Hepatocyte (in vitro differentiated cells): ENCODE measurements at regions not wholly inside any gene's neighbourhood (a gene's known extent, or its start where the extent isn't known, plus 50 kb on each side); places are given as distances from the start of the nearest gene placed in this dataset.
A peak's percentile ranks its signal among the peaks of the same experiment; 100 is the strongest.

Source experiments
- DNase-seq: peaks from one replicate; pipeline ENCODE4 v3.0.0-alpha.2; 2016; ENCODE audit warnings: low spot score
- H2AFZ ChIP-seq: fragments of 200-600 bp; sonication (generic); 2 replicates; pipeline ENCODE4 v1.6.0; 2016; ENCODE audit warnings: antibody characterized with exemption, mild to moderate bottlenecking
- H3K27ac ChIP-seq: fragments of 200-600 bp; sonication (generic); 2 replicates; pipeline ENCODE4 v1.5.1; 2016; ENCODE audit warnings: mild to moderate bottlenecking
- H3K27me3 ChIP-seq: fragments of 200-600 bp; sonication (generic); 2 replicates; pipeline ENCODE4 v1.6.1; 2016
- H3K36me3 ChIP-seq: fragments of 200-600 bp; sonication (generic); replicated peaks from 2 replicates; pipeline ENCODE4 v1.5.1; 2016; ENCODE audit warnings: low read depth; ENCODE audit not compliant: insufficient read depth
- H3K4me1 ChIP-seq: fragments of 200-600 bp; sonication (generic); 2 replicates; pipeline ENCODE4 v1.5.1; 2016; ENCODE audit warnings: mild to moderate bottlenecking, moderate library complexity; ENCODE audit not compliant: insufficient read depth
- H3K4me2 ChIP-seq: fragments of 200-600 bp; sonication (generic); 2 replicates; pipeline ENCODE4 v1.6.0; 2016
- H3K4me3 ChIP-seq: fragments of 200-600 bp; sonication (generic); 2 replicates; pipeline ENCODE4 v1.5.1; 2016; ENCODE audit warnings: mild to moderate bottlenecking
- H3K79me2 ChIP-seq: fragments of 200-600 bp; sonication (generic); 2 replicates; pipeline ENCODE4 v1.6.0; 2017; ENCODE audit warnings: mild to moderate bottlenecking
- H3K9me2 ChIP-seq: fragments of 200-600 bp; sonication (generic); replicated peaks from 2 replicates; pipeline ENCODE4 v1.6.0; 2017; ENCODE audit warnings: mild to moderate bottlenecking; ENCODE audit not compliant: insufficient read depth
- H3K9me3 ChIP-seq: fragments of 200-600 bp; sonication (generic); 2 replicates; pipeline ENCODE4 v1.5.1; 2016; ENCODE audit warnings: low read depth, mild to moderate bottlenecking
- H4K20me1 ChIP-seq: fragments of 200-600 bp; sonication (generic); 2 replicates; pipeline ENCODE4 v1.6.0; 2016; ENCODE audit warnings: mild to moderate bottlenecking; ENCODE audit not compliant: insufficient read depth, poor library complexity, severe bottlenecking
- EZH2 ChIP-seq: fragments of 200-600 bp; sonication (generic); IDR thresholded peaks from 2 replicates; pipeline ENCODE4 v1.6.1; 2016; ENCODE audit warnings: antibody characterized with exemption, mild to moderate bottlenecking, borderline replicate concordance
- EZH2phosphoT487 ChIP-seq: fragments of 200-600 bp; sonication (generic); IDR thresholded peaks from one replicate; pipeline ENCODE4 v1.6.1; 2018; ENCODE audit warnings: antibody characterized with exemption, mild to moderate bottlenecking, low read depth, moderate library complexity; ENCODE audit not compliant: unreplicated experiment, severe bottlenecking
- WGBS: methylation state at CpG from one replicate; pipeline ENCODE4 v1.1.6; 2016; ENCODE audit warnings: low lambda C conversion rate; ENCODE audit errors: missing lambda C conversion rate; 5-methylcytosine and 5-hydroxymethylcytosine counted together
- TF ChIP-seq, protein P1 (sequence below): fragments of 200-600 bp; sonication (generic); IDR thresholded peaks from 2 replicates; pipeline ENCODE4 v1.5.1; 2016; ENCODE audit warnings: antibody characterized with exemption, mild to moderate bottlenecking; ENCODE audit not compliant: poor library complexity

DNA sequence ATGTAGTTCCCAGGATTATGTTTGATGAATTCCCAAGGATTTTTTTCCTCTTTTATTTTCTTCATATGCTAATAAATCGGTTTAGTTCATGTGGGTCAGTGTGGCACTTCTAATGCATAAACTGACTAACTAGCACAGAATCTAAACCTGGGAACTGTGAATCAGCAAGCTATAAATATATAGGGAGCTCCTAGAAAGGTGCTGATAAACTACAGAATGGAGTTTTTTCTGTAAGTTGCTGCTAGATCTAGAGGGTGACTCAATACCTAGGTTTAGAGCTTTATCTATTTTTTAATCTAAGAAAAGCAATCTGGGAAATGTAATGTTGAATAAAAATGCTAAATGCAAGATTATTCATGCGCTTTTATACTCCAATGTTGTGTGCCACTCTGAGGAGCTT is 118.8 kb upstream of the PTCHD4 start:
- no peak overlapping the region for H3K27ac ChIP-seq
- no peaks in the 10 kb centered on the region for H3K79me2 ChIP-seq
- DNase-seq = no peak
- H3K4me3 ChIP-seq = no peak overlapping the region
- H3K27me3 ChIP-seq = no peaks in the 10 kb centered on the region
- H3K9me2 ChIP-seq = no peaks in the 10 kb centered on the region
- H3K36me3 ChIP-seq = no peaks in the 10 kb centered on the region
- H4K20me1 ChIP-seq = no peaks in the 10 kb centered on the region
- WGBS = 85% methylated on average over 2 of the region's 2 CpGs
- no peak overlapping the region for H2AFZ ChIP-seq
- TF ChIP-seq EZH2 = no peak
- TF ChIP-seq EZH2phosphoT487 = no peak
- TF ChIP-seq, protein P1, sequence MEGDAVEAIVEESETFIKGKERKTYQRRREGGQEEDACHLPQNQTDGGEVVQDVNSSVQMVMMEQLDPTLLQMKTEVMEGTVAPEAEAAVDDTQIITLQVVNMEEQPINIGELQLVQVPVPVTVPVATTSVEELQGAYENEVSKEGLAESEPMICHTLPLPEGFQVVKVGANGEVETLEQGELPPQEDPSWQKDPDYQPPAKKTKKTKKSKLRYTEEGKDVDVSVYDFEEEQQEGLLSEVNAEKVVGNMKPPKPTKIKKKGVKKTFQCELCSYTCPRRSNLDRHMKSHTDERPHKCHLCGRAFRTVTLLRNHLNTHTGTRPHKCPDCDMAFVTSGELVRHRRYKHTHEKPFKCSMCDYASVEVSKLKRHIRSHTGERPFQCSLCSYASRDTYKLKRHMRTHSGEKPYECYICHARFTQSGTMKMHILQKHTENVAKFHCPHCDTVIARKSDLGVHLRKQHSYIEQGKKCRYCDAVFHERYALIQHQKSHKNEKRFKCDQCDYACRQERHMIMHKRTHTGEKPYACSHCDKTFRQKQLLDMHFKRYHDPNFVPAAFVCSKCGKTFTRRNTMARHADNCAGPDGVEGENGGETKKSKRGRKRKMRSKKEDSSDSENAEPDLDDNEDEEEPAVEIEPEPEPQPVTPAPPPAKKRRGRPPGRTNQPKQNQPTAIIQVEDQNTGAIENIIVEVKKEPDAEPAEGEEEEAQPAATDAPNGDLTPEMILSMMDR = no peak
- H3K4me2 ChIP-seq = no peak overlapping the region
- no peaks in the 10 kb centered on the region for H3K9me3 ChIP-seq
- H3K4me1 ChIP-seq = no peaks in the 10 kb centered on the region

DNA sequence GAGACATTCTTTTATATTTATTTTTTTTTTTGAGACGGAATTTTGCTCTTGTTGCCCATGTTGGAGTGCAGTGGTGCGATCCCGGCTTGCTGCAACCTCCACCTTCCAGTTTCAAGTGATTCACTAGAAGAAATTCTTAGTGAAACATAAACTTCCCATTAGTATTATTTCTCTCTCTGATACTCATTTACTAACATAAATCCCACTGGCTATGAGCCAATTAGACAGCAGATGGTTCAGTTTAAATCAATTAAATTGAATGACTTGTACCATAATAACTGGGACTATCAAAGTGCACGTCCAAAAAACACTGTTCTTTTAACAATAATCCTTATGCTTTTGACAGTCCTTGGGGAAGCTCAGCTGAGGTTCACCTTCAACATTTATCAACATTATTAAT is 111.2 kb upstream of the PTCHD4 start:
- Histone ChIP-seq H2AFZ (no peak overlapping the region), H3K9me2 (no peaks in the 10 kb centered on the region), H3K27me3 (no peaks in the 10 kb centered on the region), H3K27ac (no peak overlapping the region), H3K4me1 (no peaks in the 10 kb centered on the region), H4K20me1 (no peaks in the 10 kb centered on the region), H3K36me3 (no peaks in the 10 kb centered on the region), H3K9me3 (no peaks in the 10 kb centered on the region), H3K79me2 (no peaks in the 10 kb centered on the region), H3K4me3 (no peak overlapping the region), H3K4me2 (no peak overlapping the region)
- TF ChIP-seq EZH2 (no peak), EZH2phosphoT487 (no peak)
- TF ChIP-seq, protein P1 = no peak
- WGBS = 74% methylated on average over 4 of the region's 4 CpGs
- DNase-seq = no peak

DNA sequence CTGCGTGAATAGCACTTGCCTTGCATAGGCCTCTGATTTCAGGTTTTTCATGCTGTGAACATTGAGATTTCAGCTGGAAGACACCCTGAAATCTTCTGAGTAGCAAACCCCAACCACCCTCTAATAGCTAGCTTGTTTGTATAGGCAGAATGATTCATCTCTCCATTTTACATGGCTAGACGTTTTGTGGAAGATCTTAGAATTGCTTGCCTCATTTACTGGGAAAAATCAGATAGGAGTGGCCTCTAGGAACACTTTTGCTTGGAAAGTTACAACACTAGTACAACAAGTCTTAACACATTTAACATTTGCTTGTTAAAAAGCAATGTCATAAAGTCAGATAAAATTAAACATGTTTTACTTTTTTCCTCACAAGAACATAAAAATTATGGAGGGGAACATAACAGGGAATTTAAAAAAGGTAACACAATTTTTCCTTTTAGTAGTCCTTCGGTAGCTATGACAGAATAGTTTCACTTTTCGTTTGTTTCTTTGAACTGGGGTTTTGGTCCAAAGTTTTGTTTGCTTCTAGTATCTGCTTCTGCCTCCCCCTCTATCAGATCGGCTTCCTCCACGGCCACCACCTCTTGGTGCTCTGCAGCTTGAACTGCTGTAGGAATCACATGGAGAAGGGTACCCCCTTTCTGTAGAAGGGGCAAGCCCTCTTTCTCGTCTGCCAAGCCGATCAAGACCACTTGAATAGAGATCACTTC is 102.2 kb upstream of the PTCHD4 start:
- H3K9me2 ChIP-seq = no peaks in the 10 kb centered on the region
- peak overlapping the region; percentile 45 for H3K4me2 ChIP-seq
- no peaks in the 10 kb centered on the region for H3K27me3 ChIP-seq
- no peak for TF ChIP-seq EZH2phosphoT487
- TF ChIP-seq, protein P1 = no peak
- no peak for TF ChIP-seq EZH2
- no peaks in the 10 kb centered on the region for H3K79me2 ChIP-seq
- DNase-seq = no peak
- no peak overlapping the region for H3K4me3 ChIP-seq
- H4K20me1 ChIP-seq = no peaks in the 10 kb centered on the region
- WGBS = 66% methylated on average over 8 of the region's 8 CpGs
- H3K27ac ChIP-seq = peak overlapping the region; percentile 3
- H2AFZ ChIP-seq = peak overlapping the region; percentile 0
- no peaks in the 10 kb centered on the region for H3K9me3 ChIP-seq
- H3K36me3 ChIP-seq = no peaks in the 10 kb centered on the region
- H3K4me1 ChIP-seq = peaks cover 3% of the 10 kb centered on the region
